GM18502 (cell line): ENCODE measurements at regions not wholly inside any gene's neighbourhood (a gene's known extent, or its start where the extent isn't known, plus 50 kb on each side); places are given as distances from the start of the nearest gene placed in this dataset.

Experiments
- ATAC-seq: cut with Tn5 transposase; IDR thresholded peaks from one replicate; pipeline ENCODE4 v1.9.1; 2021; ENCODE audit warnings: mild to moderate bottlenecking; ENCODE audit not compliant: unreplicated experiment, poor library complexity

- ATAC-seq = no peak
Observed at GRCh38 chr5:44661851-44662250, 146.9 kb upstream of the MRPS30 start.

GRCh38 chr5:44660251-44660650, 148.5 kb upstream of the MRPS30 start:
- ATAC-seq = no peak

- no peak for ATAC-seq
Observed at GRCh38 chr5:44659334-44659733, 149.4 kb upstream of the MRPS30 start.

- ATAC-seq = no peak
Observed at GRCh38 chr5:44652674-44653073, 156.1 kb upstream of the MRPS30 start.

GRCh38 chr5:44646016-44646415, 162.7 kb upstream of the MRPS30 start:
- no peak for ATAC-seq

- ATAC-seq = no peak
Observed at GRCh38 chr5:44645502-44645901, 163.2 kb upstream of the MRPS30 start.

- no peak for ATAC-seq
Observed at GRCh38 chr5:44644628-44645027, 164.1 kb upstream of the MRPS30 start.

GRCh38 chr5:44641820-44642219, 166.9 kb upstream of the MRPS30 start:
- ATAC-seq = no peak

GRCh38 chr5:44640945-44641456, 167.7 kb upstream of the MRPS30 start:
- ATAC-seq = no peak

- no peak for ATAC-seq
Observed at GRCh38 chr5:44637916-44638869, 170.6 kb upstream of the MRPS30 start.

GRCh38 chr5:44632344-44632743, 176.4 kb upstream of the MRPS30 start:
- no peak for ATAC-seq

- ATAC-seq = no peak
Observed at GRCh38 chr5:44626846-44627245, 181.9 kb upstream of the MRPS30 start.

- ATAC-seq = no peak
Observed at GRCh38 chr5:44622331-44622730, 186.4 kb upstream of the MRPS30 start.

- ATAC-seq = no peak
Observed at GRCh38 chr5:44619875-44620610, 188.7 kb upstream of the MRPS30 start.

- ATAC-seq = no peak
Observed at GRCh38 chr5:44614845-44615244, 193.9 kb upstream of the MRPS30 start.

GRCh38 chr5:44613936-44614335, 194.8 kb upstream of the MRPS30 start:
- no peak for ATAC-seq

- no peak for ATAC-seq
Observed at GRCh38 chr5:44605926-44606325, 202.8 kb upstream of the MRPS30 start.

GRCh38 chr5:44603496-44604272, 205.1 kb upstream of the MRPS30 start:
- ATAC-seq = no peak

- ATAC-seq = no peak
Observed at GRCh38 chr5:44574678-44575077, 185.5 kb upstream of the FGF10 start.

- no peak for ATAC-seq
Observed at GRCh38 chr5:44568519-44568918, 179.3 kb upstream of the FGF10 start.
